Mesenchymal stem cell (in vitro differentiated cells and primary cell): ENCODE measurements at regions not wholly inside any gene's neighbourhood (a gene's known extent, or its start where the extent isn't known, plus 50 kb on each side); places are given as distances from the start of the nearest gene placed in this dataset.

Experiments
- DNase-seq: peaks from one replicate; pipeline ENCODE4 v3.0.0-alpha.2; 2013
- H2AFZ ChIP-seq: one replicate; pipeline ENCODE4 v1.6.1; 2013; ENCODE audit warnings: low read depth, mild to moderate bottlenecking, control low read depth, inconsistent platforms, low read length, moderate library complexity
- H2AK5ac ChIP-seq: 2 replicates; pipeline ENCODE4 v1.6.1; 2013; ENCODE audit warnings: low read length, moderate library complexity, mild to moderate bottlenecking, inconsistent platforms; ENCODE audit not compliant: severe bottlenecking
- H2BK120ac ChIP-seq: one replicate; pipeline ENCODE4 v1.6.1; 2013; ENCODE audit warnings: low read depth, mild to moderate bottlenecking, inconsistent platforms, low read length, moderate library complexity
- H2BK12ac ChIP-seq, 2 experiments: one replicate each; pipeline ENCODE4 v1.6.1; 2013; ENCODE audit warnings: inconsistent platforms in 2 of 2, low read length in 2 of 2, mild to moderate bottlenecking in 2 of 2, moderate library complexity in 2 of 2, control low read depth in 1 of 2
- H2BK15ac ChIP-seq: one replicate; pipeline ENCODE4 v1.6.1; 2013; ENCODE audit warnings: mild to moderate bottlenecking, low read depth, inconsistent platforms; ENCODE audit not compliant: poor library complexity, severe bottlenecking
- H2BK5ac ChIP-seq: 2 replicates; pipeline ENCODE4 v1.6.1; 2013; ENCODE audit warnings: low read depth, mild to moderate bottlenecking, low read length, control low read depth, inconsistent platforms; ENCODE audit not compliant: poor library complexity, severe bottlenecking
- H3K14ac ChIP-seq, 2 experiments: one replicate each; pipeline ENCODE4 v1.6.1; 2013; ENCODE audit warnings: inconsistent platforms in 2 of 2, low read length in 2 of 2, control low read depth in 1 of 2, mild to moderate bottlenecking in 1 of 2, moderate library complexity in 1 of 2
- H3K18ac ChIP-seq, 2 experiments: one replicate each; pipeline ENCODE4 v1.6.1; 2013; ENCODE audit warnings: inconsistent platforms in 2 of 2, low read length in 2 of 2, control low read depth in 1 of 2, low read depth in 1 of 2, mild to moderate bottlenecking in 1 of 2
- H3K23ac ChIP-seq, 2 experiments: one replicate each; pipeline ENCODE4 v1.6.1; 2013; ENCODE audit warnings: inconsistent platforms in 2 of 2, low read length in 2 of 2, mild to moderate bottlenecking in 2 of 2, moderate library complexity in 2 of 2, control low read depth in 1 of 2
- H3K27ac ChIP-seq: 2 replicates; pipeline ENCODE4 v1.5.1; 2013; ENCODE audit warnings: mild to moderate bottlenecking, moderate library complexity, low read length, control low read depth, inconsistent platforms; ENCODE audit not compliant: poor library complexity, severe bottlenecking
- H3K27me3 ChIP-seq, 2 experiments: 2 replicates each; pipeline versions ENCODE4 v1.6.1 to v1.7.0; 2013; ENCODE audit warnings: low read length in 2 of 2, mild to moderate bottlenecking in 2 of 2, moderate library complexity in 2 of 2, control low read depth in 1 of 2, inconsistent platforms in 1 of 2; ENCODE audit not compliant: control insufficient read depth in 1 of 2, insufficient read depth in 1 of 2
- H3K36me3 ChIP-seq, 2 experiments: 2 replicates each; pipeline versions ENCODE4 v1.6.1 to v1.7.0; 2013; ENCODE audit warnings: low read length in 2 of 2, control low read depth in 1 of 2, inconsistent platforms in 1 of 2, low read depth in 1 of 2, mild to moderate bottlenecking in 1 of 2; ENCODE audit not compliant: insufficient read depth in 2 of 2, control insufficient read depth in 1 of 2
- H3K4ac ChIP-seq, 2 experiments: one replicate each; pipeline ENCODE4 v1.6.1; 2013; ENCODE audit warnings: inconsistent platforms in 2 of 2, low read length in 2 of 2, mild to moderate bottlenecking in 2 of 2, moderate library complexity in 2 of 2, control low read depth in 1 of 2, low read depth in 1 of 2
- H3K4me1 ChIP-seq: 2 replicates; pipeline ENCODE4 v1.6.1; 2013; ENCODE audit warnings: low read depth, low read length, control low read depth; ENCODE audit not compliant: control insufficient read depth, insufficient read depth
- H3K4me2 ChIP-seq: 2 replicates; pipeline ENCODE4 v1.6.1; 2013; ENCODE audit warnings: low read length, mild to moderate bottlenecking, inconsistent platforms; ENCODE audit not compliant: poor library complexity, severe bottlenecking
- H3K4me3 ChIP-seq, 2 experiments: 2 replicates each; pipeline versions ENCODE4 v1.5.1 to v1.7.0; 2013; ENCODE audit warnings: low read length in 2 of 2, mild to moderate bottlenecking in 2 of 2, control low read depth in 1 of 2, low read depth in 1 of 2; ENCODE audit not compliant: insufficient read depth in 1 of 2
- H3K79me1 ChIP-seq: replicated peaks from 2 replicates; pipeline ENCODE4 v1.6.1; 2013; ENCODE audit warnings: mild to moderate bottlenecking, control low read depth, low read length, inconsistent platforms; ENCODE audit not compliant: poor library complexity, severe bottlenecking
- H3K9ac ChIP-seq: 2 replicates; pipeline ENCODE4 v1.7.0; 2013; ENCODE audit warnings: mild to moderate bottlenecking, low read length, moderate library complexity
- H3K9me3 ChIP-seq: 2 replicates; pipeline ENCODE4 v1.7.0; 2013; ENCODE audit warnings: mild to moderate bottlenecking, low read length; ENCODE audit not compliant: control insufficient read depth
- H4K8ac ChIP-seq: one replicate; pipeline ENCODE4 v1.6.1; 2013; ENCODE audit warnings: inconsistent platforms, mild to moderate bottlenecking, low read length, moderate library complexity
- H4K91ac ChIP-seq: one replicate; pipeline ENCODE4 v1.6.1; 2013; ENCODE audit warnings: mild to moderate bottlenecking, low read length, inconsistent platforms
- WGBS: methylation state at CpG from one replicate; pipeline ENCODE4 v1.1.7; 2013; ENCODE audit warnings: mixed read lengths; 5-methylcytosine and 5-hydroxymethylcytosine counted together

- Histone ChIP-seq H3K36me3 (no peaks in the 10 kb centered on the region), H2AK5ac (no peak overlapping the region), H3K4ac (no peak overlapping the region), H4K8ac (no peak overlapping the region), H3K27ac (no peak overlapping the region), H4K91ac (no peak overlapping the region), H2BK5ac (no peak overlapping the region), H2BK120ac (no peak overlapping the region), H3K27me3 (no peaks in the 10 kb centered on the region), H2BK15ac (no peak overlapping the region), H3K18ac (no peak overlapping the region), H2AFZ (no peak overlapping the region), H3K4me3 (no peak overlapping the region), H3K9ac (no peak overlapping the region), H3K14ac (no peak overlapping the region), H3K79me1 (no peaks in the 10 kb centered on the region), H3K23ac (no peak overlapping the region), H2BK12ac (no peak overlapping the region), H3K9me3 (no peaks in the 10 kb centered on the region), H3K4me2 (no peak overlapping the region), H3K4me1 (no peaks in the 10 kb centered on the region)
- no peak for DNase-seq
- 74% methylated on average over 4 of the region's 4 CpGs for WGBS
Observed at GRCh38 chr5:153318556-153318955, 171.9 kb upstream of the GRIA1 start.

DNA sequence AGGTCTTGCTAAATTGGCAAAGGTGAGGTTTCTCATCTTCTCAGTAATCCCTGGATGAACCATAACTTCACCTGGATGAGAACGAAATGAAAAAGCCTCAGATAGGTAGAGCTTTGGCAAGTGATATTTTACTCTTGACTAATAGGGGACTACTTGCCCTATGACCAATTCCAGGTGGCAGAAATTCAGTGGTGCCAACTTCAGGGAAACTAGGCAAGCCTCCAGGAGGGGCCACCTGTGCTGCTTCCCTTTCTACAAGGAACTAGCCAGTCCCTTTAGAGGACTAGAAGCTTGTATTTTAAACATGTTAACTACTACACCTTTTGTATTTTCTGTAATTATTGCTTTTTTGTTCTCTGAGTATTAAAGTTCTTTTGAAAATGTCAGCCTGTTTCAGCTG lies 169.0 kb upstream of the GRIA1 start:
- Histone ChIP-seq H4K91ac (no peak overlapping the region), H3K9ac (no peak overlapping the region), H2AK5ac (no peak overlapping the region), H3K23ac (no peak overlapping the region), H3K14ac (no peak overlapping the region), H3K4ac (no peak overlapping the region), H4K8ac (no peak overlapping the region), H2BK120ac (no peak overlapping the region), H3K27ac (no peak overlapping the region), H2BK15ac (no peak overlapping the region), H3K9me3 (no peaks in the 10 kb centered on the region), H3K4me1 (no peaks in the 10 kb centered on the region), H3K18ac (no peak overlapping the region), H2BK5ac (no peak overlapping the region), H3K79me1 (no peaks in the 10 kb centered on the region), H2BK12ac (no peak overlapping the region), H3K4me2 (no peak overlapping the region), H3K4me3 (no peak overlapping the region), H3K27me3 (no peaks in the 10 kb centered on the region), H3K36me3 (no peaks in the 10 kb centered on the region), H2AFZ (no peak overlapping the region)
- 100% methylated on average over 1 of the region's 1 CpG for WGBS
- DNase-seq, result no peak

DNA sequence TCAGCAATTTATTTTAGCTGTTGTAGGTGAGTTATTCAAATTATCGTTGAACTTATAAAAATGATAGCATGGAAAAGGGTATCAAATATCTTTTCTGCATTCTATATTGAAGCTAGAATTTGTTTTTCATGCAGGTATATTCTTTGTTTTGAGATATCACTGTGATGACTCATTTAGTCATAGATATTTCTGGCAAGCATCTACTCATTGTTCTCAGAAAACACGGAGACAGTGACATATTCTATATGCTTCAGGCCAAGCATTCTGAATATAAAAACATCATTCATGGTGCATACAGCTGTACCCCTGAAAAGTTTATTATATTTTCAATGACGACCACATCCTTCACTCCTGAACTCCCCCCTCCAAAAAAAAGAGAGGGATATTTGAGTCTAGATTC lies 150.3 kb upstream of the GRIA1 start:
- Histone ChIP-seq H2AFZ (no peak overlapping the region), H2BK5ac (no peak overlapping the region), H2BK120ac (no peak overlapping the region), H3K23ac (no peak overlapping the region), H3K14ac (no peak overlapping the region), H2BK15ac (no peak overlapping the region), H3K9ac (no peak overlapping the region), H3K4me2 (no peak overlapping the region), H3K18ac (no peak overlapping the region), H3K27ac (no peak overlapping the region), H3K4ac (no peak overlapping the region), H4K8ac (no peak overlapping the region), H4K91ac (no peak overlapping the region), H2AK5ac (no peak overlapping the region), H3K4me3 (no peak overlapping the region), H3K4me1 (no peaks in the 10 kb centered on the region), H3K9me3 (no peaks in the 10 kb centered on the region), H3K27me3 (no peaks in the 10 kb centered on the region), H3K36me3 (no peaks in the 10 kb centered on the region), H2BK12ac (no peak overlapping the region), H3K79me1 (no peaks in the 10 kb centered on the region)
- DNase-seq, result no peak
- WGBS, result 96% methylated on average over 3 of the region's 3 CpGs

GRCh38 chr5:153340738-153341137 lies 149.7 kb upstream of the GRIA1 start:
- H3K36me3 ChIP-seq, result no peaks in the 10 kb centered on the region
- no peak overlapping the region for H3K4me3 ChIP-seq
- no peak overlapping the region for H2BK5ac ChIP-seq
- H3K79me1 ChIP-seq, result no peaks in the 10 kb centered on the region
- H4K8ac ChIP-seq, result no peak overlapping the region
- H2BK120ac ChIP-seq, result no peak overlapping the region
- WGBS, result 90% methylated on average over 1 of the region's 1 CpG
- no peak overlapping the region for H2AFZ ChIP-seq
- H3K18ac ChIP-seq, result no peak overlapping the region
- no peaks in the 10 kb centered on the region for H3K27me3 ChIP-seq
- H3K4me1 ChIP-seq, result no peaks in the 10 kb centered on the region
- H3K9me3 ChIP-seq, result no peaks in the 10 kb centered on the region
- no peak for DNase-seq
- no peak overlapping the region for H3K27ac ChIP-seq
- H3K4ac ChIP-seq, result no peak overlapping the region
- H3K9ac ChIP-seq, result no peak overlapping the region
- H3K4me2 ChIP-seq, result no peak overlapping the region
- H3K14ac ChIP-seq, result no peak overlapping the region
- no peak overlapping the region for H3K23ac ChIP-seq
- no peak overlapping the region for H2AK5ac ChIP-seq
- no peak overlapping the region for H4K91ac ChIP-seq
- H2BK15ac ChIP-seq, result no peak overlapping the region
- no peak overlapping the region for H2BK12ac ChIP-seq
